C4-2B (cell line): ENCODE measurements at regions not wholly inside any gene's neighbourhood (a gene's known extent, or its start where the extent isn't known, plus 50 kb on each side); places are given as distances from the start of the nearest gene placed in this dataset.

Source experiments
- ZFX ChIP-seq: fragments of 450-650 bp; IDR thresholded peaks from 2 replicates; pipeline ENCODE4 v1.6.1; 2017
- TF ChIP-seq, protein P1 (sequence below): fragments of 450-650 bp; conservative IDR thresholded peaks from 2 replicates; pipeline ENCODE4 v1.5.1; 2017; ENCODE audit warnings: mild to moderate bottlenecking

- TF ChIP-seq, protein P1, sequence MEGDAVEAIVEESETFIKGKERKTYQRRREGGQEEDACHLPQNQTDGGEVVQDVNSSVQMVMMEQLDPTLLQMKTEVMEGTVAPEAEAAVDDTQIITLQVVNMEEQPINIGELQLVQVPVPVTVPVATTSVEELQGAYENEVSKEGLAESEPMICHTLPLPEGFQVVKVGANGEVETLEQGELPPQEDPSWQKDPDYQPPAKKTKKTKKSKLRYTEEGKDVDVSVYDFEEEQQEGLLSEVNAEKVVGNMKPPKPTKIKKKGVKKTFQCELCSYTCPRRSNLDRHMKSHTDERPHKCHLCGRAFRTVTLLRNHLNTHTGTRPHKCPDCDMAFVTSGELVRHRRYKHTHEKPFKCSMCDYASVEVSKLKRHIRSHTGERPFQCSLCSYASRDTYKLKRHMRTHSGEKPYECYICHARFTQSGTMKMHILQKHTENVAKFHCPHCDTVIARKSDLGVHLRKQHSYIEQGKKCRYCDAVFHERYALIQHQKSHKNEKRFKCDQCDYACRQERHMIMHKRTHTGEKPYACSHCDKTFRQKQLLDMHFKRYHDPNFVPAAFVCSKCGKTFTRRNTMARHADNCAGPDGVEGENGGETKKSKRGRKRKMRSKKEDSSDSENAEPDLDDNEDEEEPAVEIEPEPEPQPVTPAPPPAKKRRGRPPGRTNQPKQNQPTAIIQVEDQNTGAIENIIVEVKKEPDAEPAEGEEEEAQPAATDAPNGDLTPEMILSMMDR = no peak
- no peak for TF ChIP-seq ZFX
Observed at GRCh38 chr1:165055581-165055980, 300.9 kb downstream of the LMX1A start.
